ENCODE measurements at regions not wholly inside any gene's neighbourhood (a gene's known extent, or its start where the extent isn't known, plus 50 kb on each side); places are given as distances from the start of the nearest gene placed in this dataset.

DNA sequence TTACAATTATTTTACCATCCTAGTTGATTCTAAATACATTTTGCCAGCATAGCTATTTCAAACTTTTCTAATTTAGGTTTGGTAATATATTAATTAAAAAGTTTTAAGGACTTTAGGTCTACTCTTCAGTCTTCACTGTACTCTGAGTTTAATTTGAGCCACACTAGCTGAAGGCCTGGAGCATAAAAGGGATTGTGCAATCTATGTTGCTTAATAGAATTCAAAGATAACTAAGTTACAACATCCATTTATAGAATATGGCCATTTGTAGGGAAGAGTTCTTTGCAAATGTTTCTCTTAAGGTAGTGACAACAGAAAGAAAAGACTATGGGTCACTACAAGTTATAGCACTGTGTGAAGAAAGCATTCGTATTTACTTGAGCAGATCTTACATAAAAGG, 702.2 kb upstream of the NRXN1 start:
- ChIA-PET CTCF (no interaction called here), POLR2A (no interaction called here)
- Histone ChIP-seq H3K9me3 (ENCODE audit: control insufficient read depth, insufficient read depth, low read depth, low read length) (no peaks in the 10 kb centered on the region), H3K36me3 (ENCODE audit: control insufficient read depth in 2 of 2, insufficient read depth in 1 of 2, low read length in 2 of 2) (no peaks in the 10 kb centered on the region), H3K4me3 (ENCODE audit: low read depth, low read length) (no peak overlapping the region), H3K27ac (ENCODE audit: extremely low read depth, low read depth, low read length) (no peak overlapping the region), H3K4me1 (ENCODE audit: control insufficient read depth, insufficient read depth, low read length) (no peaks in the 10 kb centered on the region)
- TF ChIP-seq KLF9 (tag by site-specific recombination; IDR thresholded peaks at IDR 0.05; ENCODE audit: low read depth) (no peak), ZNF19 (tag by site-specific recombination; IDR thresholded peaks at IDR 0.05; ENCODE audit: low read depth) (no peak), MYNN (tag by site-specific recombination; IDR thresholded peaks at IDR 0.05; ENCODE audit: borderline replicate concordance) (no peak), ZNF791 (tag by site-specific recombination; IDR thresholded peaks at IDR 0.05) (no peak), ZNF302 (tag by site-specific recombination; IDR thresholded peaks at IDR 0.05; ENCODE audit: low read depth) (no peak), ZNF571 (tag by site-specific recombination; IDR thresholded peaks at IDR 0.05) (no peak)
- TF ChIP-seq, protein P1, sequence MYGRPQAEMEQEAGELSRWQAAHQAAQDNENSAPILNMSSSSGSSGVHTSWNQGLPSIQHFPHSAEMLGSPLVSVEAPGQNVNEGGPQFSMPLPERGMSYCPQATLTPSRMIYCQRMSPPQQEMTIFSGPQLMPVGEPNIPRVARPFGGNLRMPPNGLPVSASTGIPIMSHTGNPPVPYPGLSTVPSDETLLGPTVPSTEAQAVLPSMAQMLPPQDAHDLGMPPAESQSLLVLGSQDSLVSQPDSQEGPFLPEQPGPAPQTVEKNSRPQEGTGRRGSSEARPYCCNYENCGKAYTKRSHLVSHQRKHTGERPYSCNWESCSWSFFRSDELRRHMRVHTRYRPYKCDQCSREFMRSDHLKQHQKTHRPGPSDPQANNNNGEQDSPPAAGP (tag by site-specific recombination; IDR thresholded peaks at IDR 0.05): no peak
- TF ChIP-seq, protein P2, sequence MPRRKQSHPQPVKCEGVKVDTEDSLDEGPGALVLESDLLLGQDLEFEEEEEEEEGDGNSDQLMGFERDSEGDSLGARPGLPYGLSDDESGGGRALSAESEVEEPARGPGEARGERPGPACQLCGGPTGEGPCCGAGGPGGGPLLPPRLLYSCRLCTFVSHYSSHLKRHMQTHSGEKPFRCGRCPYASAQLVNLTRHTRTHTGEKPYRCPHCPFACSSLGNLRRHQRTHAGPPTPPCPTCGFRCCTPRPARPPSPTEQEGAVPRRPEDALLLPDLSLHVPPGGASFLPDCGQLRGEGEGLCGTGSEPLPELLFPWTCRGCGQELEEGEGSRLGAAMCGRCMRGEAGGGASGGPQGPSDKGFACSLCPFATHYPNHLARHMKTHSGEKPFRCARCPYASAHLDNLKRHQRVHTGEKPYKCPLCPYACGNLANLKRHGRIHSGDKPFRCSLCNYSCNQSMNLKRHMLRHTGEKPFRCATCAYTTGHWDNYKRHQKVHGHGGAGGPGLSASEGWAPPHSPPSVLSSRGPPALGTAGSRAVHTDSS (tag by site-specific recombination; IDR thresholded peaks at IDR 0.05): no peak

DNA sequence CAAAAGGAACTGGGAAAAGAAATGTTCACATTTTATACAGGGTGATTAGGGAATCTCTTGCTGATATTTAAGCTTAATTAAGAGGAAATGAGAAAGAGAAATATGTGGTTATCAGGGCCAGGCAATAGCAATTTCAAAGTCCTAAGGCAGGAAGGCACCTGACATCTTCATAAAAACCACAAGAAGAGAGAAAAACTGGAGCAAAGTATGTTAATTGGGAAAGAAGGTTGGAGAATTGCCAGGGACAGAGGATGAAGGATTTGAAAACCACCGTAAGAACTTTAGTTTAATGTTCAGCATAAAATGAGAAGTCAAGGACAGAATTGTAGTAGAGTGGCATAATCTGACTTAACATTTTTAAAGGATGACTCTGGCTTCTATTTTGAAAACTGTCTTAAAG, 691.8 kb upstream of the NRXN1 start:
- Histone ChIP-seq H3K4me3 (ENCODE audit: low read depth, low read length) (no peak overlapping the region), H3K36me3 (ENCODE audit: control insufficient read depth in 2 of 2, insufficient read depth in 1 of 2, low read length in 2 of 2) (no peaks in the 10 kb centered on the region), H3K4me1 (ENCODE audit: control insufficient read depth, insufficient read depth, low read length) (no peaks in the 10 kb centered on the region), H3K9me3 (ENCODE audit: control insufficient read depth, insufficient read depth, low read depth, low read length) (no peaks in the 10 kb centered on the region), H3K27ac (ENCODE audit: extremely low read depth, low read depth, low read length) (no peak overlapping the region)
- CTCF ChIA-PET: no interaction called here
- no peak for TF ChIP-seq ZNF302 (tag by site-specific recombination; IDR thresholded peaks at IDR 0.05; ENCODE audit: low read depth)
- no peak for TF ChIP-seq GFI1B (tag by site-specific recombination; IDR thresholded peaks at IDR 0.05)
- TF ChIP-seq ZSCAN23 (tag by site-specific recombination; IDR thresholded peaks at IDR 0.05): no peak
- TF ChIP-seq, protein P3, sequence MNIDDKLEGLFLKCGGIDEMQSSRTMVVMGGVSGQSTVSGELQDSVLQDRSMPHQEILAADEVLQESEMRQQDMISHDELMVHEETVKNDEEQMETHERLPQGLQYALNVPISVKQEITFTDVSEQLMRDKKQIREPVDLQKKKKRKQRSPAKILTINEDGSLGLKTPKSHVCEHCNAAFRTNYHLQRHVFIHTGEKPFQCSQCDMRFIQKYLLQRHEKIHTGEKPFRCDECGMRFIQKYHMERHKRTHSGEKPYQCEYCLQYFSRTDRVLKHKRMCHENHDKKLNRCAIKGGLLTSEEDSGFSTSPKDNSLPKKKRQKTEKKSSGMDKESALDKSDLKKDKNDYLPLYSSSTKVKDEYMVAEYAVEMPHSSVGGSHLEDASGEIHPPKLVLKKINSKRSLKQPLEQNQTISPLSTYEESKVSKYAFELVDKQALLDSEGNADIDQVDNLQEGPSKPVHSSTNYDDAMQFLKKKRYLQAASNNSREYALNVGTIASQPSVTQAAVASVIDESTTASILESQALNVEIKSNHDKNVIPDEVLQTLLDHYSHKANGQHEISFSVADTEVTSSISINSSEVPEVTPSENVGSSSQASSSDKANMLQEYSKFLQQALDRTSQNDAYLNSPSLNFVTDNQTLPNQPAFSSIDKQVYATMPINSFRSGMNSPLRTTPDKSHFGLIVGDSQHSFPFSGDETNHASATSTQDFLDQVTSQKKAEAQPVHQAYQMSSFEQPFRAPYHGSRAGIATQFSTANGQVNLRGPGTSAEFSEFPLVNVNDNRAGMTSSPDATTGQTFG (tag by site-specific recombination; IDR thresholded peaks at IDR 0.05; ENCODE audit: borderline replicate concordance): no peak
- TF ChIP-seq SALL2 (tag by site-specific recombination; IDR thresholded peaks at IDR 0.05; ENCODE audit: borderline replicate concordance): no peak
- TF ChIP-seq ZBTB20 (tag by site-specific recombination; IDR thresholded peaks at IDR 0.05): no peak
- no peak for TF ChIP-seq ZNF404 (tag by site-specific recombination; IDR thresholded peaks at IDR 0.05)
- no peak for TF ChIP-seq ZNF221 (tag by site-specific recombination; IDR thresholded peaks at IDR 0.05; ENCODE audit: borderline replicate concordance)
- TF ChIP-seq, protein P4, sequence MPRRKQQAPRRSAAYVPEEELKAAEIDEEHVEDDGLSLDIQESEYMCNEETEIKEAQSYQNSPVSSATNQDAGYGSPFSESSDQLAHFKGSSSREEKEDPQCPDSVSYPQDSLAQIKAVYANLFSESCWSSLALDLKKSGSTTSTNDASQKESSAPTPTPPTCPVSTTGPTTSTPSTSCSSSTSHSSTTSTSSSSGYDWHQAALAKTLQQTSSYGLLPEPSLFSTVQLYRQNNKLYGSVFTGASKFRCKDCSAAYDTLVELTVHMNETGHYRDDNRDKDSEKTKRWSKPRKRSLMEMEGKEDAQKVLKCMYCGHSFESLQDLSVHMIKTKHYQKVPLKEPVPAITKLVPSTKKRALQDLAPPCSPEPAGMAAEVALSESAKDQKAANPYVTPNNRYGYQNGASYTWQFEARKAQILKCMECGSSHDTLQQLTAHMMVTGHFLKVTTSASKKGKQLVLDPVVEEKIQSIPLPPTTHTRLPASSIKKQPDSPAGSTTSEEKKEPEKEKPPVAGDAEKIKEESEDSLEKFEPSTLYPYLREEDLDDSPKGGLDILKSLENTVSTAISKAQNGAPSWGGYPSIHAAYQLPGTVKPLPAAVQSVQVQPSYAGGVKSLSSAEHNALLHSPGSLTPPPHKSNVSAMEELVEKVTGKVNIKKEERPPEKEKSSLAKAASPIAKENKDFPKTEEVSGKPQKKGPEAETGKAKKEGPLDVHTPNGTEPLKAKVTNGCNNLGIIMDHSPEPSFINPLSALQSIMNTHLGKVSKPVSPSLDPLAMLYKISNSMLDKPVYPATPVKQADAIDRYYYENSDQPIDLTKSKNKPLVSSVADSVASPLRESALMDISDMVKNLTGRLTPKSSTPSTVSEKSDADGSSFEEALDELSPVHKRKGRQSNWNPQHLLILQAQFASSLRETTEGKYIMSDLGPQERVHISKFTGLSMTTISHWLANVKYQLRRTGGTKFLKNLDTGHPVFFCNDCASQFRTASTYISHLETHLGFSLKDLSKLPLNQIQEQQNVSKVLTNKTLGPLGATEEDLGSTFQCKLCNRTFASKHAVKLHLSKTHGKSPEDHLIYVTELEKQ (tag by site-specific recombination; IDR thresholded peaks at IDR 0.05; ENCODE audit: borderline replicate concordance): no peak
- POLR2A ChIA-PET: no interaction called here
